ENCODE measurements at regions not wholly inside any gene's neighbourhood (a gene's known extent, or its start where the extent isn't known, plus 50 kb on each side); places are given as distances from the start of the nearest gene placed in this dataset.
"Not testable (repeated sequence)": the region's sequence is repeated elsewhere in the genome, so short reads cannot be mapped to it uniquely, and the experiment has no call there.

- FAIRE-seq (no peak), ATAC-seq (no peak), DNase-seq (ENCODE audit: low spot score) (peak; percentile 5)
- Histone ChIP-seq H4K20me1 (ENCODE audit: insufficient read depth, low read length) (no peaks in the 10 kb centered on the region), H3K79me2 (ENCODE audit: insufficient read depth, low read length) (no peaks in the 10 kb centered on the region), H3K9ac (ENCODE audit: insufficient read depth, low read depth, low read length) (no peak overlapping the region), H3K4me2 (ENCODE audit: low read depth, low read length) (no peak overlapping the region), H2AFZ (ENCODE audit: low read length) (no peak overlapping the region), H3K36me3 (replicated peaks in 1 of 2; ENCODE audit: control insufficient read depth in 1 of 2, insufficient read depth in 2 of 2, low read length in 2 of 2) (no peaks in the 10 kb centered on the region), H3K27me3 (ENCODE audit: control insufficient read depth in 1 of 2, insufficient read depth in 2 of 2, low read length in 2 of 2) (no peaks in the 10 kb centered on the region), H3K9me3 (ENCODE audit: low read length) (peaks cover 64% of the 10 kb centered on the region), H3K4me3 (replicated peaks in 1 of 3; ENCODE audit: insufficient read depth in 1 of 3, low read depth in 2 of 3, low read length in 3 of 3) (no peak overlapping the region), H3K4me1 (ENCODE audit: insufficient read depth, low read length) (no peaks in the 10 kb centered on the region), H3K27ac (ENCODE audit: extremely low read length, insufficient read depth, low read length) (no peak overlapping the region)
- in situ Hi-C loops (cut with HindIII; ENCODE audit: extremely low pct_ligation_motif_present, low pct_unique_long_range_greater_than_20kb) (no loop called here), intact Hi-C loops (cut with micrococcal nuclease; ENCODE audit: unreplicated experiment) (no loop called here)
- peak; percentile 59 to 92 for TF ChIP-seq REST (IDR thresholded peaks at IDR 0.05; ENCODE audit: borderline replicate concordance in 1 of 2, low read depth in 1 of 2, low read length in 2 of 2)
- TF ChIP-seq EHMT2 (IDR thresholded peaks at IDR 0.05; ENCODE audit: borderline replicate concordance, low read depth, low read length): peak; percentile 71; the same call in 1 of the 2 replicates
- peak; percentile 86 for TF ChIP-seq MIER2 (CRISPR knock-in tag; IDR thresholded peaks at IDR 0.05)
- no peak for TF ChIP-seq KDM2A (CRISPR knock-in tag; IDR thresholded peaks at IDR 0.05; ENCODE audit: borderline replicate concordance, low read depth)
- no peak for TF ChIP-seq MEIS2 (CRISPR knock-in tag; IDR thresholded peaks at IDR 0.05)
- CTCF ChIA-PET (ENCODE audit: low intra/inter-chr PET ratio, low total read pairs): no interaction called here
- POLR2A ChIA-PET: no interaction called here
- BruUV-seq (replicated peaks): no TSS peak
- 12% methylated on average over 2 of the region's 2 CpGs for WGBS (ENCODE audit: low lambda C conversion rate)
Measured at GRCh38 chr16:60945225-60945624, 1091.0 kb downstream of the CDH8 start.

- H3K4me1 ChIP-seq (ENCODE audit: insufficient read depth, low read length); H4K20me1 ChIP-seq (ENCODE audit: insufficient read depth, low read length); H3K79me2 ChIP-seq (ENCODE audit: insufficient read depth, low read length); H3K36me3 ChIP-seq (replicated peaks in 1 of 2; ENCODE audit: control insufficient read depth in 1 of 2, insufficient read depth in 2 of 2, low read length in 2 of 2); intact Hi-C loops (cut with micrococcal nuclease; ENCODE audit: unreplicated experiment); DNase-seq (ENCODE audit: low spot score); CTCF ChIA-PET (ENCODE audit: low intra/inter-chr PET ratio, low total read pairs); FAIRE-seq; BruUV-seq (replicated peaks); H3K4me3 ChIP-seq (replicated peaks in 1 of 3; ENCODE audit: insufficient read depth in 1 of 3, low read depth in 2 of 3, low read length in 3 of 3); H3K9ac ChIP-seq (ENCODE audit: insufficient read depth, low read depth, low read length); POLR2A ChIA-PET; H3K4me2 ChIP-seq (ENCODE audit: low read depth, low read length); H3K27ac ChIP-seq (ENCODE audit: extremely low read length, insufficient read depth, low read length); in situ Hi-C loops (cut with HindIII; ENCODE audit: extremely low pct_ligation_motif_present, low pct_unique_long_range_greater_than_20kb); H2AFZ ChIP-seq (ENCODE audit: low read length); ATAC-seq; H3K27me3 ChIP-seq (ENCODE audit: control insufficient read depth in 1 of 2, insufficient read depth in 2 of 2, low read length in 2 of 2): not testable (repeated sequence)
- 40% methylated on average over 10 of the region's 10 CpGs for WGBS (ENCODE audit: low lambda C conversion rate)
- H3K9me3 ChIP-seq (ENCODE audit: low read length): peaks cover 54% of the 10 kb centered on the region
Measured at GRCh38 chr16:60936189-60936588, 1100.0 kb downstream of the CDH8 start.

Measured in HepG2 (cell line).